Upper lobe of left lung (tissue), 4 donors: ENCODE measurements at regions not wholly inside any gene's neighbourhood (a gene's known extent, or its start where the extent isn't known, plus 50 kb on each side); places are given as distances from the start of the nearest gene placed in this dataset.

ENCODE experiments used
- CTCF ChIP-seq, 6 experiments: fragments of 450-650 bp in 4 of 6; fragments of 200-600 bp in 2 of 6; sonication (generic) in 2 of 6; IDR thresholded peaks; one replicate each; pipeline ENCODE4 v1.5.1; 2016 to 2019; ENCODE audit warnings: antibody characterized with exemption in 6 of 6
- EP300 ChIP-seq, 4 donors: sonication (generic); formaldehyde crosslinking; IDR thresholded peaks; one replicate each; pipeline ENCODE4 v1.5.1; 2017; ENCODE audit warnings: antibody characterized with exemption in 4 of 4, control low read depth in 2 of 4
- POLR2A ChIP-seq, 4 donors: fragments of 450-650 bp; IDR thresholded peaks; one replicate each; pipeline ENCODE4 v1.5.1; 2016 to 2017; ENCODE audit warnings: antibody characterized with exemption in 4 of 4, mild to moderate bottlenecking in 2 of 4

- no peak for TF ChIP-seq CTCF (IDR thresholded peaks at IDR 0.05)
- TF ChIP-seq POLR2A (IDR thresholded peaks at IDR 0.05): no peak
- no peak for TF ChIP-seq EP300 (IDR thresholded peaks at IDR 0.05)
Observed at GRCh38 chr14:97624985-97625384, 827.8 kb downstream of the VRK1 start.
